ELR (cell line): ENCODE measurements at regions not wholly inside any gene's neighbourhood (a gene's known extent, or its start where the extent isn't known, plus 50 kb on each side); places are given as distances from the start of the nearest gene placed in this dataset.
"Not testable (repeated sequence)": the region's sequence is repeated elsewhere in the genome, so short reads cannot be mapped to it uniquely, and the experiment has no call there.

Source experiments
- DNase-seq: peaks from one replicate; pipeline ENCODE4 v3.0.0-alpha.2; 2015; ENCODE audit warnings: low read depth

- not testable (repeated sequence) for DNase-seq
These were observed 183.0 kb downstream of the HACE1 start for GRCh38 chr6:104676679-104677078.

DNA sequence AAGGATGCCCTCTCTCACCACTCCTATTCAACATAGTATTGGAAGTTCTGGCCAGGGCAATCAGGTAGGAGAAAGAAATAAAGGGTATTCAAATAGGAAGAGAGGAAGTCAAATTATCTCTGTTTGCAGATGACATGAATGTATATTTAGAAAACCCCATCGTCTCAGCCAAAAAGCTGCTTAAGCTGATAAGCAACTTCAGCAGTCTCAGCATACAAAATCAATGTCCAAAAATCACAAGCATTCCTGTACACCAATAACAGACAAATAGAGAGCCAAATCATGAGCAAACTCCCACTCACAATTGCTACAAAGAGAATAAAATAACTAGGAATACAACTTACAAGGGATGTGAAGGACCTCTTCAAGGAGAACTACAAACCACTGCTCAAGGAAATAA is 184.6 kb downstream of the HACE1 start:
- DNase-seq: not testable (repeated sequence)

DNA sequence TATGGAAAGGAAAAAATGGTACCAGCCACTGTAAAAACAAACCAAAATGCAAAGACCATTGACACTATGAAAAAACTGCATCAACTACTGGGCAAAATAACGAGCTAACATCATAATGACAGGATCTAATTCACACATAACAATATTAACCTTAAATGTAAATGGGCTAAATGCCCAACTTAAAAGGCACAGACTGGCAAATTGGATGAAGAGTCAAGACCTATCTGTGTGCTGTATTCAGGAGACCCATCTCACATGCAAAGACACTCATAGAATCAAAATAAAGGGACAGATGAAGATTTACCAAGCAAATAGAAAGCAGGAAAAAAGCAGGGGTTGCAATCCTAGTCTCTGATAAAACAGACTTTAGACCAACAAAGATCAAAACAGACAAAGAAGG is 186.6 kb downstream of the HACE1 start:
- not testable (repeated sequence) for DNase-seq

- DNase-seq: not testable (repeated sequence)
These were observed 188.2 kb downstream of the HACE1 start for GRCh38 chr6:104671591-104671891.

DNA sequence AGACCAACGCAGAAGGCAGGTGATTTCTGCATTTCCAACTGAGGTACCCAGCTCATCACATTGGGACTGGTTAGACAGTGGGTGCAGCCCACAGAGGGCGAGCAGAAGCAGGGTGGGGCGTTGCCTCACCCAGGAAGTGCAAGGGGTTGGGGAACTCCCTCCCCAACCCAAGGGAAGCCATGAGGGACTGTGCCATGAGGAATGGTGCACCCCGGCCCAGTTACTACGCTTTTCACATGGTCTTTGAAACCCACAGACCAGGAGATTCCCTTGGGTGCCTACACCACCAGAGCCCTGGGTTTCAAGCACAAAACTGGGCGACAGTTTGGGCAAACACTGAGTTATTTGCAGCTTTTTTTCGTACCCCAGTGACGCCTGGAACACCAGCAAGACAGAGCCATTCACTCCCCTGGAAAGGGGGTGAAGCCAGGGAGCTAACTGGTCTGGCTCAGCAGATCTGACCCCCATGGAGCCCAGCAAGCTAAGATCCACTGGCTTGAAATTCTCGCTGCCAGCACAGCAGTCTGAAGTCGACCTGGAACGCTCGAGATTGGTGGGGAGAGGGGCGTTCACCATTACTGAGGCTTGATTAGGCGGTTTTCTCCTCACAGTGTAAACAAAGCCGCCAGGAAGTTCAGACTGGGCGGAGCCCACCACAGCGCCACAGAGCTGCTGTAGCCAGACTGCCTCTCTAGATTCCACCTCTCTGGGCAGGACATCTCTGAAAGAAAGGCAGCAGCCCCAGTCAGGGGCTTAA is 188.7 kb downstream of the HACE1 start:
- not testable (repeated sequence) for DNase-seq

GRCh38 chr6:104669483-104669882 is 190.2 kb downstream of the HACE1 start:
- no peak for DNase-seq

- DNase-seq: no peak
These were observed 203.5 kb downstream of the HACE1 start for GRCh38 chr6:104656235-104656634.

DNA sequence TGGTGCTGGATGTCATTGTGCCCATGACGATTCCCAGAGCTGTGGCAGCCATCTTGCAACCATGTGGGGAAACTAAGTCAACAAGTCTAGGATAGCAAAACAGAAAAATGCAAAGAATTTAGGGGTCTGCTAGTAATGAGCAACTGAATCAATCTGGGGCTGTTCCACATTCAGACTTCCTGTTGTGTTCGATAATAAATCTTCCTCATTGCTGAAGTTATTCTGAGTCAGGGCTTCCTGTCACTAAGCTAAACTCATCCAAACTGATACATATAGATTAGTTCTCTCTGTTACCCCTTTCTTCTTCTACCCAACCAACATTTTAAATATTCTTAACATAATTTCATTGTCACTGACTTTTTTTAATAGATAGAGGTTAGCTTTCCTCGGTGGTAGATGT is 205.9 kb downstream of the HACE1 start:
- DNase-seq: peak; percentile 56

GRCh38 chr6:104648347-104648746 is 211.4 kb downstream of the HACE1 start:
- DNase-seq: no peak

DNA sequence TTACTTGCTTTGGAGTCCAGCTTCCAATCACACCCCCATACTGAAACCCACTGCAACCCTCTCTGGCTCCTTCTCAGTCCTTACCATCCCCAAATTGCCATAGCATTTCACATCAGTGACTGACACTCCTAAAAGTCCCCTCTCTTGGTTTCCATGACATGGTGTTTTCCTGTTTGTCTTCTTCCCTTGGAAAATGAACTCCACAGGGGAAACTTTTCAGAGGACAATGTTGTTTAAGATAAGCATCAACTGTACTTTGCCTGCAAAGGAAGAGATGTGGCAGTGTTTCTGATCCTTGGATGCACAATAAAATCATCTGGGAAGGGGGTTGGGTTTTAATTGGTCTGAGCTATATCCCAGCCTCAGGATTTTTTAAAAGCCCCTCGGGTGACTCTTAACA is 214.9 kb downstream of the HACE1 start:
- DNase-seq: no peak

GRCh38 chr6:104642871-104643270 is 216.8 kb downstream of the HACE1 start:
- DNase-seq: peak; percentile 63

- DNase-seq: no peak
These were observed 219.0 kb downstream of the HACE1 start for GRCh38 chr6:104640761-104641160.

DNA sequence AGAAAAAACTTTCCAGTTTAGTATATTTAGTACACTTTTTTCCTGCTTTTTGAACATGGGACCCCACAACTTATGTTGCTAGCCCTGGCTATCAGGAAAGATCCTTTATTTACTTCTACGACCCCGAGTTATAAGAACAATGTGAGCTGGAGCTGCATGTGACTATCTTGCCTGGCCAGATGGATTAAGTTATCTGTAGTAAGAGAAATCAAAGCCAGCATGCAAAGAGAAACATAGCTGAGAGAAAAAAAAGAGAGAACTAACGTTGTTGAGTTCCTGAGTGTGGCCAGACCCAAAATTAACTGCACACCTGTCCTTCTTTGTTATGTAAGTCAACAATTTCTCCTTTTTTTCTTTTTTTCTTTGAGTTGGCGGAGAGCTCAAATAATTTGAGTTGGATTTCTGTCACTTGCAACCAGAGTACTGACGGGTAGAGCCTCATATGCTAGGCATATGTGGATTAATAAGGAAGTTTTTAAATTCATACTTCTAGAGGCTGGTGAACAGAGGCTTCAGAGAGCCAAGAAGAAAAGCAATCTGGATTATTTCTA is 219.5 kb downstream of the HACE1 start:
- no peak for DNase-seq

GRCh38 chr6:104639668-104640067 is 220.1 kb downstream of the HACE1 start:
- DNase-seq: peak; percentile 76

DNA sequence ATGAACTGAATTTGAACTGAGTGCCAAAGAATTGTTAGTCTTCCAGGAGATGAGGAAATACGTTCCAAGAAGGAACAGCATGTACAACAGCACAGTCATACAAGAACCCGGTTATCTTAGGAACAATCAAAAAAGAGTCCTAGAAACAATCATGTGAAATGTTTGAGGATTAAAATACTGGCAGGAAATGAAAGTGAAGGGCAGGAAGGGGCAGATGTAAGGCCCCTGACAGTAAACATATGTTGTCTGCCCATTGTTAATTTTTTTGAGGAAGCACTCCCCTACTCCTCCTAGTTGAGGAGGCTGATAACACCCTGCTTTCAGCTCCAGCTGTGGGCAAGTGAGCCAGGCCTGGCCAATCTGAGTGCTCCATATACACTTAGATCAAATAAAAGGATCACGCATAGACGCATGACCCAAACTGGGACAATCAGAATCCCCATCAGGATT is 220.9 kb downstream of the HACE1 start:
- peak; percentile 16 for DNase-seq

DNA sequence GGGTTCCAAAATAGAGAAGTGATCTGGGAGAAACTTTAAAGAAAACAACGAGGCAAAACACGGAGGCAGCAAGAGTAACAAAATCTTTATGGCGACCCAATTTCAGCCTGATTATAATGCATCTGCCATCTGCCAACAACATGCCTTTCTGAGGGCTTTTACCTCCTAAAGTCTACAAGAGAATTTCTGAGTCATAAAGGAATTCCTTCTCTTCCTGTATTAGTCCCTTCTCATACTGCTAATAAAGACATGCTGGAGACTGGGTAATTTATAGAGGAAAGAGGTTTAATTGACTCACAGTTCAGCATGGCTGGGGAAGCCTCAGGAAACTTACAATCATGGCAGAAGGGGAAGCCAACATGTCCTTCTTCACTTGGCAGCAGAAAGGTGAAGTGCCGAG is 226.6 kb downstream of the HACE1 start:
- peak; percentile 81 for DNase-seq

- DNase-seq: no peak
These were observed 227.1 kb downstream of the HACE1 start for GRCh38 chr6:104632588-104632987.

GRCh38 chr6:104630955-104631354 is 228.8 kb downstream of the HACE1 start:
- DNase-seq: no peak

DNA sequence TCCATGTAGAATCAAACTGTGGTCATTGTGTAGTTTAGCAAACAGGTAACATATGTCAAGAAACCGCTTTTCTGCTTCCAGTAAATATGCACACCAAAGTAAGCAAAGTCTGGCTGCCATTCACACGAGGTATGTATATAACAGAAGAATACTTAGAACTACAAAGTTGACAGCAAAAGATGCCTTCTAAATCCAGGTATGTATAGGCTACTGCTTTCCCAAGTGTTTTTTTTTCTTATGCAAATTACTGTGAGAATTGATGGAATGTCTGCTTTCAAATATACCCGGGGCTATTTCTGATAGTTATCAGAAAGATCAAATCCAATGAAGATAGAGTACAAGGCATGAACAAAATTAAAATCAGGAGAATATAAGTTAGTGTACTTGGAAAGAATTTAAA is 229.2 kb downstream of the HACE1 start:
- no peak for DNase-seq

GRCh38 chr6:104629826-104630225 is 229.9 kb downstream of the HACE1 start:
- no peak for DNase-seq

GRCh38 chr6:104625536-104625935 is 234.2 kb downstream of the HACE1 start:
- DNase-seq: peak; percentile 96

DNA sequence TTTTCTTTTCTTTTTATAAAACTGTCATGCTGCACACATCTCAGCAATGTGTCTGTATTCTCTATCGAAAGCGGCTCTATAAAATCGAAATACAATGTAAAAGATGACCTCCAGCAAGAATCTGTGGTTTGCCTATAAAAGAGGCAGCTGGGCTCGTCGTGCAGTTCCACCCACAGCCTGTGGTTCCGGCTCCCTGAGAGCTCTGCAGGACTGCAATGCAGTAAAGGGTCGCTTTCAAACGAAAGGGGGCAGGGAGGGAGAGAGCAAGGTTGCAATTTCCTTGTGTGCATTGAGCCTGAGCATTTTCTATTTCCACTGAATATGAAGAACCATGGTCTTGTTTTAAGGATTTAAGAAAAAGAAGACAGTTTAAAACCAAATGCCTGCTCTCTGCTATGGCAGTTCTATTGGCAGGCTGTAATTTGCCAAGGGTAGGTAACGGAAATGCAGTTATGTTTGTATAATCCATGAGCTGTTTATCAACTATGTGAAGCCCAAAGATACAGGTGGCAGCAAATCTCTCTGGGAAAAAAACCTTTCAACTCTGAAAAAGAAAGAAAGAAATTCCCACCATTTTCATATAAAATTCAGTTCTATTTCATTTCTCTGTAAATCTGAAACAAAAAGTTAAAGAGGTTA is 236.5 kb downstream of the HACE1 start:
- DNase-seq: peak; percentile 74

DNA sequence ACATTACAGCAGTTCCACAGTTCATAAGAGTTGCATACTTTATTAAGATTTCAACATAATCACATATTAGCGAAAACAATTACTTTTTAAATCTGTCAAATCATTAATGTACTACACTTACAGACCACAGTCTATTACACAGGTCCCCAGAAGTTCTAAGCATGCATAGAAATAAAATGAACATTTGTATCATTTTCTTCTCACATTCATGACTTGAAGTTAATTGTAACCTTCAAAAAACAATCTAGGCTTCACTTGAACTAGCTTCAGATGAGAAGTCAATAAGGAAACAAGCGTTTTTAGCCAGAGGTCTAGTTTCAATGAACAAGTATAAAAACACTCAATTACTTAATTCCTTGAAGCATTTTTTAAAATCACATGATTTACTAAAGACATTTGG is 238.3 kb downstream of the HACE1 start:
- no peak for DNase-seq

GRCh38 chr6:104617591-104617990 is 242.1 kb downstream of the HACE1 start:
- DNase-seq: no peak
